DMS153 treated with DMSO at 0.1 percent for 48 hours (cell line): ENCODE measurements at regions not wholly inside any gene's neighbourhood (a gene's known extent, or its start where the extent isn't known, plus 50 kb on each side); places are given as distances from the start of the nearest gene placed in this dataset.

ENCODE experiments used
- DNase-seq: peaks from one replicate; lab custom pipeline; 2025; ENCODE audit not compliant: unreplicated experiment; lab: John Stamatoyannopoulos, UW

GRCh38 chr20:24203526-24204183 lies 215.1 kb upstream of the GGTLC1 start:
- no peak for DNase-seq

- DNase-seq, result no peak
These were observed 210.9 kb upstream of the GGTLC1 start for GRCh38 chr20:24199501-24199900.

GRCh38 chr20:24194143-24194542 lies 205.6 kb upstream of the GGTLC1 start:
- no peak for DNase-seq

GRCh38 chr20:24190905-24191304 lies 202.3 kb upstream of the GGTLC1 start:
- DNase-seq, result no peak

- no peak for DNase-seq
These were observed 197.2 kb upstream of the GGTLC1 start for GRCh38 chr20:24185791-24186190.

GRCh38 chr20:24181151-24181550 lies 192.6 kb upstream of the GGTLC1 start:
- DNase-seq, result no peak

- no peak for DNase-seq
These were observed 180.7 kb upstream of the GGTLC1 start for GRCh38 chr20:24169256-24169655.

GRCh38 chr20:24166412-24166811 lies 177.8 kb upstream of the GGTLC1 start:
- no peak for DNase-seq

- DNase-seq, result no peak
These were observed 177.5 kb upstream of the GGTLC1 start for GRCh38 chr20:24166123-24166381.

GRCh38 chr20:24165301-24166122 lies 176.9 kb upstream of the GGTLC1 start:
- no peak for DNase-seq

GRCh38 chr20:24164360-24164759 lies 175.8 kb upstream of the GGTLC1 start:
- no peak for DNase-seq

GRCh38 chr20:24163506-24163905 lies 174.9 kb upstream of the GGTLC1 start:
- no peak for DNase-seq

GRCh38 chr20:24160563-24161281 lies 172.1 kb upstream of the GGTLC1 start:
- DNase-seq, result peak; percentile 3

GRCh38 chr20:24158281-24158680 lies 169.7 kb upstream of the GGTLC1 start:
- DNase-seq, result no peak

GRCh38 chr20:24157213-24157612 lies 168.6 kb upstream of the GGTLC1 start:
- DNase-seq, result no peak

- no peak for DNase-seq
These were observed 164.8 kb upstream of the GGTLC1 start for GRCh38 chr20:24153101-24154040.

GRCh38 chr20:24151621-24152294 lies 163.2 kb upstream of the GGTLC1 start:
- no peak for DNase-seq

- DNase-seq, result no peak
These were observed 161.8 kb upstream of the GGTLC1 start for GRCh38 chr20:24150406-24150805.

GRCh38 chr20:24149881-24150307 lies 161.3 kb upstream of the GGTLC1 start:
- DNase-seq, result no peak

GRCh38 chr20:24149175-24149574 lies 160.6 kb upstream of the GGTLC1 start:
- no peak for DNase-seq
